ENCODE measurements at regions not wholly inside any gene's neighbourhood (a gene's known extent, or its start where the extent isn't known, plus 50 kb on each side); places are given as distances from the start of the nearest gene placed in this dataset.

DNA sequence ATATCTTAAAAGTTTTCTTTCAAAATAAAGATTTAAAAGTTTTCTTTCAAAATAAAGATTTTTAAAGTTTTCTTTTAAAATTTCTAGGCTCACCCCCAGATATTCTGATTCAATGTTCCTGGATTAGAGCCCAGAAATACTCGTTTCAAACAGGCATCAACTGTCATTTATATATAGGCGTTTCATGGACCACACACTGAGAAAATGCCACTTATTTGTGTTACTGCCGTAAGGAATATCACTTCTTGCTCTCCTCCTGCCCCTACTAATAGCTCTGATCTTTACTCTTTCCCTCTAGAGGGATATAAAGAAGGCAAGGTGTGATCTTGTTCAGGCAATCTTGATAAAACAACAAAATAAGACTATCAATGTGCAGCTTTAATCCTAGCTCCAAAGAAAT lies 1324.1 kb downstream of the CDH8 start:
- intact Hi-C loops (cut with micrococcal nuclease; ENCODE audit: unreplicated experiment) = no loop called here
- Histone ChIP-seq H3K79me2 (ENCODE audit: control insufficient read depth, insufficient read depth, low read length) (no peaks in the 10 kb centered on the region), H3K9ac (ENCODE audit: control insufficient read depth, insufficient read depth, low read length) (no peak overlapping the region), H3K27ac (ENCODE audit: control insufficient read depth, insufficient read depth) (no peak overlapping the region), H3K36me3 (ENCODE audit: control insufficient read depth in 2 of 2, insufficient read depth in 2 of 2, low read length in 1 of 2) (no peaks in the 10 kb centered on the region), H3K4me1 (ENCODE audit: control insufficient read depth, insufficient read depth, low read length) (no peaks in the 10 kb centered on the region), H3K9me3 (replicated peaks; ENCODE audit: control insufficient read depth, insufficient read depth, low read length) (no peaks in the 10 kb centered on the region), H3K4me2 (ENCODE audit: control insufficient read depth, insufficient read depth) (no peak overlapping the region), H3K4me3 (no peak overlapping the region), H3K27me3 (replicated peaks in 1 of 2; ENCODE audit: control insufficient read depth in 2 of 2, insufficient read depth in 2 of 2, low read length in 1 of 2) (no peaks in the 10 kb centered on the region), H4K20me1 (ENCODE audit: control insufficient read depth, insufficient read depth) (no peaks in the 10 kb centered on the region), H2AFZ (ENCODE audit: control insufficient read depth, low read depth, low read length) (no peak overlapping the region)
- RAD21 ChIA-PET (ENCODE audit: unreplicated experiment) = no interaction called here
- in situ Hi-C loops (cut with MboI) = no loop called here
- BruUV-seq (replicated peaks) = no TSS peak
- no peak for TF ChIP-seq EED (IDR thresholded peaks at IDR 0.05; ENCODE audit: low read depth)
- no peak for TF ChIP-seq GABPA (IDR thresholded peaks at IDR 0.05; ENCODE audit: low read depth)
- no peak for TF ChIP-seq MEF2B (IDR thresholded peaks at IDR 0.05; ENCODE audit: partially characterized antibody, poor library complexity, severe bottlenecking)
- no peak for TF ChIP-seq POLR2A (IDR thresholded peaks at IDR 0.05; ENCODE audit: low read depth, low read length)
- TF ChIP-seq TARDBP (IDR thresholded peaks at IDR 0.05; ENCODE audit: borderline replicate concordance) = no peak
- TF ChIP-seq SMAD5 (IDR thresholded peaks at IDR 0.05; ENCODE audit: low read depth) = no peak
- no peak for TF ChIP-seq ZSCAN29 (IDR thresholded peaks at IDR 0.05)
- TF ChIP-seq BHLHE40 (IDR thresholded peaks at IDR 0.05; ENCODE audit: borderline replicate concordance in 1 of 2, low read depth in 2 of 2, low read length in 1 of 2) = no peak
- TF ChIP-seq NRF1 (conservative IDR thresholded peaks at IDR 0.05; ENCODE audit: low read depth, low read length) = no peak
- no peak for TF ChIP-seq RB1 (IDR thresholded peaks at IDR 0.05; ENCODE audit: borderline replicate concordance)
- no peak for TF ChIP-seq SUPT20H (IDR thresholded peaks at IDR 0.05; ENCODE audit: borderline replicate concordance, control insufficient read depth, low read depth, low read length)
- no peak for TF ChIP-seq BCL11A (IDR thresholded peaks at IDR 0.05; ENCODE audit: low read depth, low read length)
- TF ChIP-seq SUZ12 (IDR thresholded peaks at IDR 0.05; ENCODE audit: unreplicated experiment) = no peak
- TF ChIP-seq, protein P1, sequence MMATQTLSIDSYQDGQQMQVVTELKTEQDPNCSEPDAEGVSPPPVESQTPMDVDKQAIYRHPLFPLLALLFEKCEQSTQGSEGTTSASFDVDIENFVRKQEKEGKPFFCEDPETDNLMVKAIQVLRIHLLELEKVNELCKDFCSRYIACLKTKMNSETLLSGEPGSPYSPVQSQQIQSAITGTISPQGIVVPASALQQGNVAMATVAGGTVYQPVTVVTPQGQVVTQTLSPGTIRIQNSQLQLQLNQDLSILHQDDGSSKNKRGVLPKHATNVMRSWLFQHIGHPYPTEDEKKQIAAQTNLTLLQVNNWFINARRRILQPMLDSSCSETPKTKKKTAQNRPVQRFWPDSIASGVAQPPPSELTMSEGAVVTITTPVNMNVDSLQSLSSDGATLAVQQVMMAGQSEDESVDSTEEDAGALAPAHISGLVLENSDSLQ (IDR thresholded peaks at IDR 0.05) = no peak
- DNase-seq (ENCODE audit: low read depth, low spot score) = no peak
- CTCF ChIA-PET = interaction anchor here (0.6 kb wide), 1 partner anchor 41 kb away, joined by 3 read pairs; no protein-coding TSS in a partner anchor
- no peak for FAIRE-seq
- SMC1A ChIA-PET (ENCODE audit: uncharacterized antibody, unreplicated experiment) = no interaction called here
- ATAC-seq = no peak
- POLR2A ChIA-PET = no interaction called here
- 2% methylated on average over 3 of the region's 3 CpGs for WGBS (ENCODE audit: insufficient coverage, insufficient replicate concordance, low lambda C conversion rate, missing lambda C conversion rate)
